GM19395 (cell line): ENCODE measurements at regions not wholly inside any gene's neighbourhood (a gene's known extent, or its start where the extent isn't known, plus 50 kb on each side); places are given as distances from the start of the nearest gene placed in this dataset.
A peak's percentile ranks its signal among the peaks of the same experiment; 100 is the strongest.
"Not testable (repeated sequence)": the region's sequence is repeated elsewhere in the genome, so short reads cannot be mapped to it uniquely, and the experiment has no call there.

ENCODE experiments used
- ATAC-seq: cut with Tn5 transposase; IDR thresholded peaks from one replicate; pipeline ENCODE4 v1.9.1; 2021; ENCODE audit warnings: mild to moderate bottlenecking, moderate library complexity; ENCODE audit not compliant: unreplicated experiment

DNA sequence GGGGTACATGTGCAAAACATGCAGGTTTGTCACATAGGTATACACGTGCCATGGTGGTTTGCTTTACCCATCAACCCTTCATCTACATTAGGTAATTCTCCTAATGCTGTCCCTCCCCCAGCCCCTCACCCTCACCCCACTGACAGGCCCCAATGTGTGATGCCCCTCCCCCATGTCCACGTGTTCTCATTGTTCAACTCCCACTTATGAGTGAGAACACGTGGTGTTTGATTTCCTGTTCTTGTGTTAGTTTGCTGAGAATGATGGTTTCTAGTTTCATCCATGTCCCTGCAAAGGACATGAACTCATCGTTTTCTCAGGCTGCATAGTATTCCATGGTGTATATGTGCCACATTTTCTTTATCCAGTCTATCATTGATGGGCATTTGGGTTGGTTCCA lies 232.9 kb upstream of the RASGRP1 start:
- not testable (repeated sequence) for ATAC-seq

DNA sequence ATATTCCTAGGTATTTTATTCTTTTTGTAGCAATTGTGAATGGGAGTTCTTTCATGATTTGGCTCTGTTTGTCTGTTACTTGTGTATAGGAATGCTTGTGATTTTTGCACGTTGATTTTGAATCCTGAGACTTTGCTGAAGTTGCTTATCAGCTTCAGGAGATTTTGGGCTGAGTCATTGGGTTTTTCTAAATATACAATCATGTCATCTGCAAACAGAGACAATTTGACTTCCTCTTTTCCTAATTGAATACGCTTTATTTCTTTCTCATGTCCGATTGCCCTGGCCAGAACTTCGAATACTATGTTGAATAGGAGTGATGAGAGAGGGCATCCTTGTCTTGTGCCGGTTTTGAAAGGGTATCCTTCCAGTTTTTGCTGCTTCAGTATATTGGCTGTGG lies 234.6 kb upstream of the RASGRP1 start:
- ATAC-seq, result not testable (repeated sequence)

DNA sequence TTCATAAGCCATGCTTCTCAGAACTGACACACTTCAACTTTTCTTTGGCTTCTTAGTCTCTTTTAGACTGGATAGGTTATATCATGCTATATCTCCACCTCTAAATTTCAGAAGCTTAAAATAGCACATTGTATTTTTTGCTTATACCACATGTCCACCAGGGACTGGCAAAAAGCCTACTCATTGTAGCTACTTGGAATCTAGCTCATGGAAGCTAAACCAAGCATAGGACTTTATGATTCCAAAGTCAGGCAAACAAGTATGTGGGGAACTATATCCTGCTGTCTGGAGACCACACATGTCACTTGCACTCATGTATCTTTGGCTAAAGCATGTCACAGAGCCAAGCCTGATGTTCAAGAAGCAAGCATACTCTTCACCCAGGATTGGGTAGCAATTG lies 245.0 kb upstream of the RASGRP1 start:
- no peak for ATAC-seq

DNA sequence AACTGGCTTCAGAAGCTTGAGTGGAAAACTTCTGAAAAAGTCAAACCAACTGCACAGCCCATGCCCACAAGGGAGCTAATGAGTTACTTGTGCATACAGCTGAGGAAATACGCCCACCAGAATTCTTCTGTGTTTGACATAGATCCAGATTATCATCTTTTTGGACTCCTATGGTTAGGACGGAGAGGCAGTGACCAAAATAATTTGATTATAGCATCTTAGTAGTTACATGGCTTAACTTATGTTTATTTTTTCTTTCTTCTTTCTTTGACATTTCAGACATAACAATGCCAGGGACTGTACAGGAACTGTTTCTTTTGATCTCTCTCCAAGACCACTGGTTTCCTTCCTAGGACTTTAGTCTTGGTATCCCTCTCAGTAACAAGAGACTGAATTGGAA lies 246.1 kb upstream of the RASGRP1 start:
- ATAC-seq, result no peak

- ATAC-seq, result not testable (repeated sequence)
These were observed 249.6 kb upstream of the RASGRP1 start for GRCh38 chr15:38814254-38814653.

GRCh38 chr15:38814891-38815290 lies 250.3 kb upstream of the RASGRP1 start:
- no peak for ATAC-seq

GRCh38 chr15:38817427-38818156 lies 253.0 kb upstream of the RASGRP1 start:
- peak; percentile 95 for ATAC-seq

DNA sequence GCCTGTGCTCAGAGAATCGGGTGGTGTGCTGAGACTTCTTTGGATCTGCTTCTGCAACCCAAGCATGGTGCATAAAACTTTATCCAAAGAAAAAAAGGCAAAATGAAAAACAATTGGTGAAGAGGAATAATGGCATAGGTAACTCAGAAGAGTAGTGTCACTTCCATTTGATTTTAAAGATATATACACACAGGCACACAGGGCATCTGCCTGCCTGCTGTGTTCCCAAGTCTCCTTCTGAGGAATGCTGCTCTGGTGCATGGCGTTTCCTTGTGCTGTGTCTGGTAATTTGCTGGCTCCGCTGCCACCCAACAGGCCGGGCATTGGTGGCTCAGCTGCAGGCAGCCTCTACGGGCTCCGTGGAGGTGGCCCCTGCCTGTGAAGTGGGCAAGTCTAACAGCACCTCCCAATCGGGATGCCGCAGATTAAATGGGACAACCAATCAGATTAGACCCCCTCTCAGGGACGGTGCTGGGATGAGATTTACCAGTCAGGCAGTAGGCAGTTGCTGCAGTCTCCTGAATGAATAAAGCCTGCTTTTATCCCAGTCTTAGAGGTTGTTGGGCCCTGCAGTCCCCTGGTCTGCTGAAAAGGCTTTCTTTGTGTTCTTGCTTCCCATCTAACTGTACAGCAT lies 253.7 kb upstream of the RASGRP1 start:
- ATAC-seq, result peak; percentile 16

- ATAC-seq, result no peak
These were observed 254.9 kb upstream of the RASGRP1 start for GRCh38 chr15:38819387-38819950.

- ATAC-seq, result no peak
These were observed 258.6 kb upstream of the RASGRP1 start for GRCh38 chr15:38823263-38823662.

- no peak for ATAC-seq
These were observed 260.1 kb upstream of the RASGRP1 start for GRCh38 chr15:38824719-38825118.

DNA sequence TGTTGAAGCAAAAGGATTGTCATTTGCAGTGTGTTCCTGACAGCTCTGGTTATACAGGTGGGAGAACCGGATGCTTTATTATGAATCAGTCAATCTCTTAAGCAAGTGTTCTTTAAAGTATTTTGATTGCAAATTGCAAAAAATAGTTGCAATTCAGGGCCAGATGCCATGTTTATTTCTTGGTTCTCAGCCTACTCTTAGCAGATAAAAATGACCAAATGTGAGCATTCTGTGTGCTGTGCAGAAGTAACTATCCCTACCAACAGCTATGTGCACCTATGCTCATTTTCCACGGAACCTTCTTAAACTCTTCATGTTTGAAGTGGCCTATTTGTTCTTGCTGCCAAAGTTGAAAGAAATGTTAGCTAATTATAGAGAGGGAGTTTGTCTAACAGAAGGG lies 262.3 kb upstream of the RASGRP1 start:
- no peak for ATAC-seq

DNA sequence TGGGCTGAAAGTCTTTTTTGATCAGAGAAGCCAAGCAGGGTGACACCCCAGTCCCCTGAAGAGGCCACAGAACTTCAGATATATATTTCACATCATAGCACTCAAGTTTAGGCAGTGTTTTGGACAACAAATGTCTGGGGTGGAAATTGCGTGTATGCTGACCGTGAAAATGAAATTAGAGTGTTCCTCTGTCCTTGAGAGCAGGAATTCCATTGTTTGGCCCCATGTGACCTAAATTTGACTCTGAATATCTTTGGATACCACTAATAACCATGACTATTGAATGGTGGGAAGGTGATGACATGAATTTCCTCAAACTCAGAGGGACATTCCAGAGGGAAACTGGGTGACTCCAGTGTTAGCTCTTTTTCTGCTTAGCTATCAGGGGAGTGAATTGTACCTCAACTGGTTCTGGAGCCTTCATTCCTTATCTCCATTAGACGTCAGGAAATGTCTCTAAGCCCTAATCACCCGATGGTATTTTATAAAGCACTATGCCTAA lies 263.5 kb upstream of the RASGRP1 start:
- ATAC-seq, result no peak

DNA sequence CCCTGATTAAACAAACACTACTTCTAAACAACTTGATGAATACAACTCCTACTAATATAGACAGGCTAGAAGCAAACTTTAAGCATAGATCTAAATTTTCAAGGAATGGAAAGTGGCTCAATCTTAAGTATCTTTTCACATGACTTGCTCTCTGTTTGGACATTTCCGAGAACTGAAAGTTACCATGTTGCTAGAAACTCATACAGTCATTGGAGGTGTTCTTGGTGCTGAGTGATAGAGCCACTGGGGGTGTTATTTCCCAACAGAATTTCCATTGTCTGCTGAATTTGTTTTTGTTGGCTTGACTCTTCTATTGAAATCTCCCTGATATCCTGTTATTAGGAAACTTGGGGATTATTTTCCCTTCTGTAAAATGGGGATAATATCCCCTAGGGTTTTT lies 264.5 kb upstream of the RASGRP1 start:
- no peak for ATAC-seq

DNA sequence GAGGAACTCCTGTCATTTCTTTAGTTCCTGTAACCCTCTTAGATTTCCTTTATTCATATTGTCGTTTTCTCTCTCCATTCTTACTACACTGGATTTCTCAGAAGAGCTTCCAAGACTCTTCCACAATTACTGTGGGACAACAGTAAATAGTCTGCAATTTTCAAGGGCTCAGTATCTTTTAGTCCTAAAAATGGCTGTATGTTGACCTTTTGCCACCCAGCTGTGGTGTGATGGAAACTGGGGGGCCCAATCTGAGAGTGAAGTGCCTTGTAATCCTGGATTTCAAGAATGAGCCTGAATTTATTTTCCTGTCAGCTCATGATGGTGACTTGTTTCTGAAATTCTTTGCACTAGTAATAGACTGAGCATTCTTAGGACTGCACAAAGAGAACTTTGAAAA lies 277.6 kb upstream of the RASGRP1 start:
- ATAC-seq, result no peak

- ATAC-seq, result no peak
These were observed 278.5 kb upstream of the RASGRP1 start for GRCh38 chr15:38843051-38843501.

GRCh38 chr15:38843736-38844590 lies 279.3 kb upstream of the RASGRP1 start:
- no peak for ATAC-seq

GRCh38 chr15:38844736-38845135 lies 280.1 kb upstream of the RASGRP1 start:
- no peak for ATAC-seq

DNA sequence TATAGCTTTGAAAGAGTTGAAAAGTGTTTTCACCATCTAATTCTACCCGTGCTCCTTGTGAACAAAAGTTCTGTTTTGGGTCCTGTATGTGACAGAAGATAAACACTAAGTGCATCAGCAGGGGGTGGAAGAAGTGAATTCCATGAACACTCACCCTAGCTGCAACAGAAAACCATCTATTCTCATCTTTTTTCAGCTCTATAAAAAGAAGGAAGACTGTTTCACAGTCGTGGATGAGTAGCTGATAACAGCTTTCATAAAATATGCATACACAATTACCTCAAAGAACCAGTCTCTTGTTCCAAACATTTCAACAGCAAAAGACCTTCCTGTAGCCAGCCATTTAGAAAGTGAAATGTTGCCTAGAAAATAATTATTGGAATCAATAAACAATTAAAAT lies 281.7 kb upstream of the RASGRP1 start:
- ATAC-seq, result no peak

DNA sequence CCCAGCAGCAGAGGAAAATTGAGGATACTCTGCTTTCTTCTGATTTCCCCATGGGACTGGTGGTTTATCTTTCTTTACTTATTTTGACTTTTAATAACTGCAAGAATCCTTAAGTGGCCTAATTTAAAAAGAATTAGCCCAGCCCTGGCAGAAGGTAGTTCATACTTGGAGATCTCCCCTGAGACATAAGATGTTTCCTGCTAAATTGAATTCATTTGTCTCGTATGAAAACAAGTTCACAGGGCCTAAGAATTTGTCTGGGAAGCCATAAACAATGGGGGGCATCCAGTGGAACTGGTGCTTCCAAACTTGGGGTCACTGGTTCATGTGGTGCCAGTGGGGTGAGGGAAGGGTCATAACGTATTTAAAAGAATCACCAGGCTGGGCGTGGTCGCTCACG lies 283.1 kb upstream of the RASGRP1 start:
- ATAC-seq, result no peak

DNA sequence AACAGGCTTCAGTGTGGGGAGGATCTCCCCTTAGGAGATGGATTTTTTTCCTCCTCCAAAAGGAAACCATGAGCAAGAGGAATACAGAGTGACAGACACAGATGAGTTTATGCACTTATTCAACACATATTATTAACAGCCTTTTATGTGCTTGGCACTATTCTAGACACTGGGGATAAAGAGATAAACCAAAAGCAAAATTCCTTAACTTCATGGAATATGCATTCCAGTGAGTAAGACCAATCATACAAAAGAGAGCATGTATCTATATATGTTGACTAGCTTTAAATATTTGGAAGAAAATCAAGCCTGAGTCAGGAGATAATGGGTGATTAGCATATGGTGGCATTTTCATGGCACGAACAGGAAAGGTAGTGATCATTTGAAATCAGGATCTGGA lies 284.4 kb upstream of the RASGRP1 start:
- no peak for ATAC-seq
